Smooth muscle cell (in vitro differentiated cells): ENCODE measurements at regions not wholly inside any gene's neighbourhood (a gene's known extent, or its start where the extent isn't known, plus 50 kb on each side); places are given as distances from the start of the nearest gene placed in this dataset.
"Not testable (repeated sequence)": the region's sequence is repeated elsewhere in the genome, so short reads cannot be mapped to it uniquely, and the experiment has no call there.

Experiments
- DNase-seq: peaks from one replicate; lab custom pipeline; 2025; ENCODE audit not compliant: unreplicated experiment; lab: John Stamatoyannopoulos, UW
- H2AFZ ChIP-seq: fragments of 200-600 bp; sonication (generic); 2 replicates; pipeline ENCODE4 v1.6.0; 2016; ENCODE audit warnings: antibody characterized with exemption, low read depth, mild to moderate bottlenecking
- H3F3A ChIP-seq: fragments of 200-600 bp; sonication (generic); 2 replicates; pipeline ENCODE4 v1.6.0; 2017; ENCODE audit warnings: antibody characterized with exemption, low read depth
- H3K27ac ChIP-seq: fragments of 200-600 bp; sonication (generic); 2 replicates; pipeline ENCODE4 v1.5.1; 2016; ENCODE audit warnings: low read depth, mild to moderate bottlenecking
- H3K27me3 ChIP-seq: fragments of 200-600 bp; sonication (generic); 2 replicates; pipeline ENCODE4 v1.6.1; 2016; ENCODE audit warnings: low read depth, mild to moderate bottlenecking
- H3K36me3 ChIP-seq: fragments of 200-600 bp; sonication (generic); 2 replicates; pipeline ENCODE4 v1.5.1; 2016; ENCODE audit warnings: low read depth
- H3K4me1 ChIP-seq: fragments of 200-600 bp; sonication (generic); 2 replicates; pipeline ENCODE4 v1.5.1; 2016; ENCODE audit warnings: low read depth
- H3K4me2 ChIP-seq: fragments of 200-600 bp; sonication (generic); 2 replicates; pipeline ENCODE4 v1.6.0; 2016; ENCODE audit warnings: mild to moderate bottlenecking
- H3K4me3 ChIP-seq: fragments of 200-600 bp; sonication (generic); 2 replicates; pipeline ENCODE4 v1.5.1; 2016; ENCODE audit warnings: mild to moderate bottlenecking
- H3K79me2 ChIP-seq: fragments of 200-600 bp; sonication (generic); 2 replicates; pipeline ENCODE4 v1.6.0; 2016; ENCODE audit warnings: low read depth, mild to moderate bottlenecking
- H3K9ac ChIP-seq: fragments of 200-600 bp; sonication (generic); 2 replicates; pipeline ENCODE4 v1.6.0; 2016; ENCODE audit warnings: low read depth
- H3K9me3 ChIP-seq: fragments of 200-600 bp; sonication (generic); replicated peaks from 2 replicates; pipeline ENCODE4 v1.5.1; 2016; ENCODE audit warnings: low read depth
- H4K20me1 ChIP-seq: fragments of 200-600 bp; sonication (generic); 2 replicates; pipeline ENCODE4 v1.6.0; 2016; ENCODE audit warnings: low read depth
- WGBS: methylation state at CpG from one replicate; pipeline ENCODE4 v1.1.7; 2016; ENCODE audit warnings: low lambda C conversion rate; 5-methylcytosine and 5-hydroxymethylcytosine counted together
- TF ChIP-seq, protein P1 (sequence below): fragments of 200-600 bp; sonication (generic); IDR thresholded peaks from 2 replicates; pipeline ENCODE4 v1.5.1; 2017; ENCODE audit warnings: borderline replicate concordance, mild to moderate bottlenecking, antibody characterized with exemption; ENCODE audit not compliant: insufficient read depth, poor library complexity, severe bottlenecking

DNA sequence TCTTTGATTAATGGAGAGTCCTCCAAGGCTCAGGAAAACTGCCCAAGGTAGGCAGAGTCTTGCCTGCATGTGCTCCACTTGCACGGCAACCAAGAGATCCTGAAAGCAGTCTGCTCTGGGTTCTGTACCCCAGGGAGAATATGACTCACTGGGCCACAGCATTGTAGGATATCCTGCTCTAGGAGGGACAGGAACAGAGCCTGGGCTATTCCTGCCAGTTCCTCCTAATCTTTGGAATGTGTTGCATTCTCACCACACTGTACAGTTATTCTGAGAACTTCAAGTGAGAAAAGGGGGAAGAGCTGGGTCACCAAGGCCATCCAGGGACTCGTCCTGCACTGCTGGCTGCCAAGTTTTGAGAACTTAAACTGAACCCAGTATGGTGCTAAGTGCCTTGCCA lies 278.5 kb downstream of the MATN1 start:
- no peak overlapping the region for H2AFZ ChIP-seq
- TF ChIP-seq, protein P1, sequence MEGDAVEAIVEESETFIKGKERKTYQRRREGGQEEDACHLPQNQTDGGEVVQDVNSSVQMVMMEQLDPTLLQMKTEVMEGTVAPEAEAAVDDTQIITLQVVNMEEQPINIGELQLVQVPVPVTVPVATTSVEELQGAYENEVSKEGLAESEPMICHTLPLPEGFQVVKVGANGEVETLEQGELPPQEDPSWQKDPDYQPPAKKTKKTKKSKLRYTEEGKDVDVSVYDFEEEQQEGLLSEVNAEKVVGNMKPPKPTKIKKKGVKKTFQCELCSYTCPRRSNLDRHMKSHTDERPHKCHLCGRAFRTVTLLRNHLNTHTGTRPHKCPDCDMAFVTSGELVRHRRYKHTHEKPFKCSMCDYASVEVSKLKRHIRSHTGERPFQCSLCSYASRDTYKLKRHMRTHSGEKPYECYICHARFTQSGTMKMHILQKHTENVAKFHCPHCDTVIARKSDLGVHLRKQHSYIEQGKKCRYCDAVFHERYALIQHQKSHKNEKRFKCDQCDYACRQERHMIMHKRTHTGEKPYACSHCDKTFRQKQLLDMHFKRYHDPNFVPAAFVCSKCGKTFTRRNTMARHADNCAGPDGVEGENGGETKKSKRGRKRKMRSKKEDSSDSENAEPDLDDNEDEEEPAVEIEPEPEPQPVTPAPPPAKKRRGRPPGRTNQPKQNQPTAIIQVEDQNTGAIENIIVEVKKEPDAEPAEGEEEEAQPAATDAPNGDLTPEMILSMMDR, result no peak
- DNase-seq, result no peak
- H3K27me3 ChIP-seq, result no peaks in the 10 kb centered on the region
- H4K20me1 ChIP-seq, result no peaks in the 10 kb centered on the region
- H3K9ac ChIP-seq, result no peak overlapping the region
- no peaks in the 10 kb centered on the region for H3K36me3 ChIP-seq
- no peak overlapping the region for H3K4me3 ChIP-seq
- no peaks in the 10 kb centered on the region for H3F3A ChIP-seq
- H3K79me2 ChIP-seq, result no peaks in the 10 kb centered on the region
- no peaks in the 10 kb centered on the region for H3K4me1 ChIP-seq
- H3K4me2 ChIP-seq, result no peak overlapping the region
- 62% methylated on average over 2 of the region's 2 CpGs for WGBS
- H3K9me3 ChIP-seq, result no peaks in the 10 kb centered on the region
- no peak overlapping the region for H3K27ac ChIP-seq

DNA sequence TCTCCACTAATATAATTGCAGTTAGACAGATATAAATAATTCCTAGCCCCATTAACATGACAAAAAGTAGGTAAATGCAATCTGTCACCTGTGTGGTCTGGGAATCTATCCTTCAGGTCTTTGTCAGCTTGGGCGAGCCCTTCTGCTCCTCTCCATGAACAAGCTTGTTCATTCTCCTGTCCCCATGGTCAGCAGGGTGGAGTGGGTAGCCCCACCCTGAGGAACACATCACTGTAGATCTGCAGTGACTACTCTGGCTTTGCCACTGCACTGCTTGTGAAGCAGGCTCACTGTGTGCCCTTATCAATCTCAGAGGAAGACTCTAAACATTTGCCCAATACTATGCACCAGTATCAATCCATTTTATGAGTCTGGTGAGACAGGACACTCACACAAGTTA lies 279.0 kb downstream of the MATN1 start:
- Histone ChIP-seq H3K4me2 (no peak overlapping the region), H3K4me1 (no peaks in the 10 kb centered on the region), H3K79me2 (no peaks in the 10 kb centered on the region), H3K9me3 (no peaks in the 10 kb centered on the region), H4K20me1 (no peaks in the 10 kb centered on the region), H3K36me3 (no peaks in the 10 kb centered on the region), H2AFZ (no peak overlapping the region), H3K9ac (no peak overlapping the region), H3K27me3 (no peaks in the 10 kb centered on the region), H3K27ac (no peak overlapping the region), H3K4me3 (no peak overlapping the region), H3F3A (no peaks in the 10 kb centered on the region)
- DNase-seq, result no peak
- 95% methylated on average over 1 of the region's 1 CpG for WGBS
- TF ChIP-seq, protein P1, result no peak

DNA sequence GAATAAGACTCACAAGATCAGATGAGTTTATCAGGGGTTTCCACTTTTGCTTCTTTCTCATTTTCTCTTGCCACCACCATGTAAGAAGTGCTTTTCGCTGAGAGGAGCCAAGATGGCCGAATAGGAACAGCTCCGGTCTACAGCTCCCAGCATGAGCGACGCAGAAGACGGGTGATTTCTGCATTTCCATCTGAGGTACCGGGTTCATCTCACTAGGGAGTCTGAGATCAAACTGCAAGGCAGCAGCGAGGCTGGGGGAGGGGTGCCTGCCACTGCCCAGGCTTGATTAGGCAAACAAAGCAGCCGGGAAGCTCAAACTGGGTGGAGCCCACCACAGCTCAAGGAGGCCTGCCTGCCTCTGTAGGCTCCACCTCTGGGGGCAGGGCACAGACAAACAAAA lies 285.1 kb downstream of the MATN1 start:
- H3K9ac ChIP-seq, H3F3A ChIP-seq, H3K4me1 ChIP-seq, H3K36me3 ChIP-seq, H3K9me3 ChIP-seq, H2AFZ ChIP-seq, H3K4me3 ChIP-seq, H3K4me2 ChIP-seq, H4K20me1 ChIP-seq, H3K27me3 ChIP-seq, H3K79me2 ChIP-seq, H3K27ac ChIP-seq, DNase-seq: not testable (repeated sequence)
- WGBS, result 83% methylated on average over 9 of the region's 9 CpGs

DNA sequence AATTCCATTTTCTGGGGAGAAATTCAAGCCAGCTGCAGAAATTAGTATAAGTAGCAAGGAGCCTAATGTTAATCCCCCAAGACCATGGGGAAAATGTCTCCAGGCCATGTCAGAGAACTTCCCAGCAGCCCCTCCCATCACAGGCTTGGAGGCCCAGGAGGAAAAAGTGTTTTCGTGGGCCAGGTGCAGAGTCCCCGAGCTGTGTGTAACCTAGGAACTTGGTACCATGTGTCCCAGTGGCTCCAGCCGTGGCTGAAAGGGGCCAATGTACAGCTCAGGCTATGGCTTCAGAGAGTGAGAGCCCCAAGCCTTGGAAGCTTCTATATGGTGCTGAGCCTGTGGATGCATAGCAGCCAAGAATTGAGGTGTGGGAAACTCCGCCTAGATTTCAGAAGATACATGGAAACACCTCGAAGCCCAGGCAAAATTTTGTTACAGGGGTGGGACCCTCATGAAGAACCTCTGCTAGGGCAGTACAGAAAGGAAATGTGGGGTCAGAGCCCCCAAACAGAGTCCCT lies 286.3 kb downstream of the MATN1 start:
- Histone ChIP-seq H3K79me2 (no peaks in the 10 kb centered on the region), H3K4me3 (no peak overlapping the region), H3K27me3 (no peaks in the 10 kb centered on the region), H3F3A (no peaks in the 10 kb centered on the region), H3K36me3 (no peaks in the 10 kb centered on the region), H3K4me1 (no peaks in the 10 kb centered on the region), H3K27ac (no peak overlapping the region), H2AFZ (no peak overlapping the region), H3K9ac (no peak overlapping the region), H3K4me2 (no peak overlapping the region), H4K20me1 (no peaks in the 10 kb centered on the region), H3K9me3 (no peaks in the 10 kb centered on the region)
- DNase-seq, result no peak
- TF ChIP-seq, protein P1, result no peak
- WGBS, result 88% methylated on average over 5 of the region's 5 CpGs
